Testis (tissue), 2 donors: ENCODE measurements at regions not wholly inside any gene's neighbourhood (a gene's known extent, or its start where the extent isn't known, plus 50 kb on each side); places are given as distances from the start of the nearest gene placed in this dataset.

Experiments used
- DNase-seq: peaks from one replicate; pipeline ENCODE4 v3.0.0-alpha.2; 2019
- H3K27ac ChIP-seq, 2 donors: fragments of 200-600 bp; sonication (generic); one replicate each; pipeline ENCODE4 v1.5.1; 2019
- H3K27me3 ChIP-seq: fragments of 200-600 bp; sonication (generic); one replicate; pipeline ENCODE4 v1.5.1; 2019
- H3K36me3 ChIP-seq: fragments of 200-600 bp; sonication (generic); one replicate; pipeline ENCODE4 v1.5.1; 2017; ENCODE audit warnings: low read depth; ENCODE audit errors: missing control alignments
- H3K4me1 ChIP-seq: fragments of 200-600 bp; sonication (generic); one replicate; pipeline ENCODE4 v1.5.1; 2019
- H3K4me3 ChIP-seq, 2 donors: fragments of 200-600 bp; sonication (generic); one replicate each; pipeline ENCODE4 v1.5.1; 2017 to 2019
- H3K9me3 ChIP-seq: fragments of 200-600 bp; sonication (generic); one replicate; pipeline ENCODE4 v1.5.1; 2017
- POLR2A ChIP-seq: fragments of 450-650 bp; IDR thresholded peaks from one replicate; pipeline ENCODE4 v1.6.1; 2017; ENCODE audit warnings: antibody characterized with exemption, mild to moderate bottlenecking, moderate library complexity
- WGBS, 2 donors: methylation state at CpG; one replicate each; pipeline ENCODE4 v1.1.5; 2018; 5-methylcytosine and 5-hydroxymethylcytosine counted together
- intact Hi-C: fragments of 100-400 bp; cut with DNase I; formaldehyde crosslinking; loops from one replicate; pipeline ENCODE4 v1.15.1; 2023; ENCODE audit warnings: low total_unique reads
- TF ChIP-seq, protein P1 (sequence below), 3 experiments: fragments of 450-650 bp in 2 of 3; fragments of 200-600 bp in 1 of 3; sonication (generic) in 1 of 3; IDR thresholded peaks; one replicate each; pipeline ENCODE4 v1.5.1; 2016 to 2019; ENCODE audit warnings: antibody characterized with exemption in 3 of 3, mild to moderate bottlenecking in 2 of 3, moderate library complexity in 1 of 3

DNA sequence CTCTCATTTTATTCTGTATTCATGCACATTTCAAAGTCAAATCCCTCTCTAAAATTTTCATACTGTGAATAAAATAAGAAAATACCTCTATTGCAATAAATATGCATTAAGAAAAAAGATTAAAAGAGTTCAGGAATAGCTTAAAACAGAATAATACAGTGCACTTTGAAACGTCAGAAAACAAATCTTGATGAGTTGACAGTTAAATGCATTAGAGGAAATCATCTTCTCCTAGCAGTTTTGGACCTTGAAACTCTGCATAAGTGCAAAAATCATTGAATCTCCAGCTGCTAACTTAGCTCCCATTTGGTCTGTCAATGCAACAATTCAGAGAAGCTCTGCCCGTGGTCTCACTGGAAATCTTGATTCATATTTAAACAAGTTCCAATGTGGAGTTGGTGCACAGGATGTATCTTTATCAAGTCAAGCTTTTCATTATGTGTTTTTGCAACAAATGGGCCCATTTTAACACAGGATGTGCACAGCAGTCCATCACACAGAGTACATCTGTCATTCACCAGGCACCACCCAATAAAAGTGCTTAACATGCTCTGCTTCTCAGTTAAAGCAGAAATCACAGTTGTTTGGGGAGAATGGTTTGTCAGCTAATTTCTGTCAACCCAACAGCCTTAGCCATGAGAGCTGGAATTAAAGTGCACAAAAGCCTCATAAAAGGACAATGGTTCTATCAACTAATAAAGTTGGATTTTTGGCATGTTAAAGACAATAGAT, 98.8 kb upstream of the ARRDC4 start:
- Histone ChIP-seq H3K4me3 (no peak overlapping the region), H3K36me3 (no peaks in the 10 kb centered on the region), H3K27me3 (no peaks in the 10 kb centered on the region), H3K4me1 (no peaks in the 10 kb centered on the region), H3K9me3 (no peaks in the 10 kb centered on the region), H3K27ac (no peak overlapping the region)
- TF ChIP-seq, protein P1, sequence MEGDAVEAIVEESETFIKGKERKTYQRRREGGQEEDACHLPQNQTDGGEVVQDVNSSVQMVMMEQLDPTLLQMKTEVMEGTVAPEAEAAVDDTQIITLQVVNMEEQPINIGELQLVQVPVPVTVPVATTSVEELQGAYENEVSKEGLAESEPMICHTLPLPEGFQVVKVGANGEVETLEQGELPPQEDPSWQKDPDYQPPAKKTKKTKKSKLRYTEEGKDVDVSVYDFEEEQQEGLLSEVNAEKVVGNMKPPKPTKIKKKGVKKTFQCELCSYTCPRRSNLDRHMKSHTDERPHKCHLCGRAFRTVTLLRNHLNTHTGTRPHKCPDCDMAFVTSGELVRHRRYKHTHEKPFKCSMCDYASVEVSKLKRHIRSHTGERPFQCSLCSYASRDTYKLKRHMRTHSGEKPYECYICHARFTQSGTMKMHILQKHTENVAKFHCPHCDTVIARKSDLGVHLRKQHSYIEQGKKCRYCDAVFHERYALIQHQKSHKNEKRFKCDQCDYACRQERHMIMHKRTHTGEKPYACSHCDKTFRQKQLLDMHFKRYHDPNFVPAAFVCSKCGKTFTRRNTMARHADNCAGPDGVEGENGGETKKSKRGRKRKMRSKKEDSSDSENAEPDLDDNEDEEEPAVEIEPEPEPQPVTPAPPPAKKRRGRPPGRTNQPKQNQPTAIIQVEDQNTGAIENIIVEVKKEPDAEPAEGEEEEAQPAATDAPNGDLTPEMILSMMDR (IDR thresholded peaks at IDR 0.05) = no peak
- no peak for TF ChIP-seq POLR2A
- intact Hi-C loops = no loop called here
- 72 to 74% methylated on average over 2 of the region's 2 CpGs for WGBS, 2 donors
- no peak for DNase-seq

DNA sequence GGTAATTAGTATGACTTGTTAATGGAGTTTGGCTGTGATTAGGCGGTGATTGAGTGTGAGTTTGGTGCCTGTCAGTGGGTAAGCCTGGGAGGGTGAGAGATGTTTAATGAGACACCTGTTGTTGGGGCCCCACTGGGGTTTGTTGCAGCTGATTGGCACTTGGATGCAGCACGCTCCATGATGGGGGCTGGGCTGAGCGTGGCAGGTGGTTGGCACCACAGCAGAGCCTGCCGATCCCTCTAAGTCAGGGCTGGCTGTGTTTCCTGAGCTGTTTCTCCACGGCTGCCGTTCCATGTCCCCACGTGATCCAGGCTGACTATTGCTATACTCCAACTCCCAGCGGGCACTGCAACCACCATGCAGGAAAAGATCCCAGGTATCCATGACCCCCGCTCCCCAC, 93.5 kb upstream of the ARRDC4 start:
- no peaks in the 10 kb centered on the region for H3K9me3 ChIP-seq
- 93 to 94% methylated on average over 9 of the region's 9 CpGs for WGBS, 2 donors
- no peaks in the 10 kb centered on the region for H3K27me3 ChIP-seq
- no peak overlapping the region for H3K27ac ChIP-seq
- H3K36me3 ChIP-seq = no peaks in the 10 kb centered on the region
- DNase-seq = no peak
- H3K4me1 ChIP-seq = no peaks in the 10 kb centered on the region
- no peak overlapping the region for H3K4me3 ChIP-seq
- TF ChIP-seq POLR2A = no peak
- TF ChIP-seq, protein P1 (IDR thresholded peaks at IDR 0.05) = no peak
- intact Hi-C loops = no loop called here

DNA sequence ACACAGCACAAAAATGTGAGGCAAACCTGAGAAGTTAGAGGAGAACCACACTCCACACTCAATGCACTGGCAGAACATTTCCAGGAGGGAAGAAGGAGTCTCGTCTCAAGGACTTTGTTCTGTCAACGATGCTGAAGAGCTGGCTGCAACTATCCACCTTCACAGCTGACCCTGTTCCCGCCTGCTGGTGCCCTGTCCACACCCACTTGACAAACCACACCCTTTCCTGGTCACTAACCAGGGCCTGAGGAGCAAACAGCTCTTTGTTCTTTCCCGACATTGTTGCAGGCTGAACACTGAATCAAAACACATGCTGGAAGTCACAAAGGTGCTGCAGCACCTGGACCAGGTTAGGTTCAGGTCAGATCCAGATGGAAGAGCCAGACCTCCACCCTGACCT, 92.6 kb upstream of the ARRDC4 start:
- 40 to 70% methylated on average over 4 of the region's 4 CpGs for WGBS, 2 donors
- Histone ChIP-seq H3K27ac (no peak overlapping the region), H3K9me3 (no peaks in the 10 kb centered on the region), H3K4me1 (no peaks in the 10 kb centered on the region), H3K36me3 (no peaks in the 10 kb centered on the region), H3K4me3 (no peak overlapping the region), H3K27me3 (no peaks in the 10 kb centered on the region)
- TF ChIP-seq, protein P1 (IDR thresholded peaks at IDR 0.05) = no peak
- no peak for TF ChIP-seq POLR2A
- DNase-seq = no peak
- intact Hi-C loops = no loop called here

DNA sequence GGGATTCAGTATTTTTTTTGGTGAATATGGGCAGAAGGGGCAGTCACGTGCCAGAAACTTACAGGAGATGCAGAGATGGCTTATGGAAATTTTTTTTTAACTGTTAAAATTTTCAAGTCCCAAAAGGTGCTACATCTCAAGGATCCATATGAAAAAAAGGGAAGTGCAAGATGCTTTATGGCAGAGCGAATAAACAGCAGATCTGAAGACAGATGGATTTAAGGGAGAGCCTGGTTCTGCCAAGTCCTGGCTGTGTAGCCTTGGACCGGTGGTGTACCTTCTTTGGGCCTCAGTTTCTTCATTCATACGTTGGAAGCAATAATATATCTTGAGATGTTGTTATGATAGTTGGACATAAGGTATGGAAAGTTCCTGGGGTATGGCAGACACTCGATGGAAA, 91.5 kb upstream of the ARRDC4 start:
- DNase-seq = no peak
- intact Hi-C loops = no loop called here
- no peaks in the 10 kb centered on the region for H3K4me1 ChIP-seq
- no peak overlapping the region for H3K4me3 ChIP-seq
- H3K36me3 ChIP-seq = no peaks in the 10 kb centered on the region
- H3K27me3 ChIP-seq = no peaks in the 10 kb centered on the region
- 71 to 84% methylated on average over 5 of the region's 5 CpGs for WGBS, 2 donors
- no peaks in the 10 kb centered on the region for H3K9me3 ChIP-seq
- TF ChIP-seq, protein P1 (IDR thresholded peaks at IDR 0.05) = no peak
- no peak for TF ChIP-seq POLR2A
- no peak overlapping the region for H3K27ac ChIP-seq

DNA sequence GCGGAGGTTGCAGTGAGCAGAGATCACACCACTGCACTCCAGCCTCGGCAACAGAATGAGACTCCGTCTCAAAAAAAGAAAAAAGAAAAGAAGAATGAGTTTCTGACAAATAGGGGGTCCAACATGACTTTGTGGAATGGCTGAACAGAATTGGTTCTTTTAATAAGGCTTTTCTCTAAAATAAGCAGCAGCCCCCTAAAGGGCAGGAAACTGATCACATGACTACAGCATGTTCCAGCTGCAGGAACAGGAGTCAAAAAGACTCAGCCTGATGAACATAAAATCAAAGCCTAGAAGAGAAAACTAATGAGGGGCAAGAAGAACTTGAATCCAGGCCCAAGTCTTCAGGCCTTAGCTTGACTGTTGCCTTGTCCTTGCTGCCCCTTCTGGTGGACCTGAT, 89.7 kb upstream of the ARRDC4 start:
- no peak for DNase-seq
- no peak for TF ChIP-seq POLR2A
- TF ChIP-seq, protein P1 (IDR thresholded peaks at IDR 0.05) = no peak
- intact Hi-C loops = no loop called here
- Histone ChIP-seq H3K36me3 (no peaks in the 10 kb centered on the region), H3K9me3 (no peaks in the 10 kb centered on the region), H3K4me3 (no peak overlapping the region), H3K27me3 (no peaks in the 10 kb centered on the region), H3K27ac (no peak overlapping the region), H3K4me1 (no peaks in the 10 kb centered on the region)
- WGBS, 2 donors = 96 to 100% methylated on average over 3 of the region's 3 CpGs
